Bronchial epithelial cell (primary cell): ENCODE measurements at regions not wholly inside any gene's neighbourhood (a gene's known extent, or its start where the extent isn't known, plus 50 kb on each side); places are given as distances from the start of the nearest gene placed in this dataset.
A peak's percentile ranks its signal among the peaks of the same experiment; 100 is the strongest.

Experiments used
- DNase-seq: peaks from one replicate; pipeline ENCODE4 v3.0.0-alpha.2; 2010; ENCODE audit warnings: low read depth
- FAIRE-seq: peaks from 2 replicates; lab custom pipeline; 2011; peaks lifted over from hg19 to GRCh38; lab: Jason Lieb, UNC
- H3K27me3 ChIP-seq: 2 replicates; pipeline ENCODE4 v1.5.1; 2011; ENCODE audit warnings: low read length; ENCODE audit not compliant: control insufficient read depth, insufficient read depth
- H3K36me3 ChIP-seq: 2 replicates; pipeline ENCODE4 v1.5.1; 2011; ENCODE audit warnings: low read length; ENCODE audit not compliant: control insufficient read depth, insufficient read depth
- H3K4me3 ChIP-seq: 2 replicates; pipeline ENCODE4 v1.5.1; 2011; ENCODE audit warnings: mild to moderate bottlenecking, low read depth, low read length, control low read depth
- CTCF ChIP-seq: IDR thresholded peaks from 2 replicates; pipeline ENCODE4 v1.5.1; 2011; ENCODE audit warnings: mild to moderate bottlenecking, moderate library complexity, low read length, control low read depth, inconsistent platforms; ENCODE audit not compliant: insufficient read depth, severe bottlenecking

GRCh38 chr14:97306133-97306759 is 509.1 kb downstream of the VRK1 start:
- Histone ChIP-seq H3K27me3 (no peaks in the 10 kb centered on the region), H3K4me3 (no peak overlapping the region), H3K36me3 (no peaks in the 10 kb centered on the region)
- no peak for TF ChIP-seq CTCF
- DNase-seq (no peak), FAIRE-seq (no peak)

- DNase-seq = peak; percentile 11
- H3K4me3 ChIP-seq = no peak overlapping the region
- FAIRE-seq = no peak
- no peaks in the 10 kb centered on the region for H3K27me3 ChIP-seq
- H3K36me3 ChIP-seq = no peaks in the 10 kb centered on the region
- TF ChIP-seq CTCF = no peak
Measured at GRCh38 chr14:97306760-97307246, 509.6 kb downstream of the VRK1 start.

- Histone ChIP-seq H3K36me3 (no peaks in the 10 kb centered on the region), H3K4me3 (no peak overlapping the region), H3K27me3 (no peaks in the 10 kb centered on the region)
- DNase-seq (no peak), FAIRE-seq (no peak)
- TF ChIP-seq CTCF = no peak
Measured at GRCh38 chr14:97311411-97311810, 514.2 kb downstream of the VRK1 start.

GRCh38 chr14:97312910-97313309 is 515.7 kb downstream of the VRK1 start:
- Histone ChIP-seq H3K4me3 (no peak overlapping the region), H3K27me3 (no peaks in the 10 kb centered on the region), H3K36me3 (no peaks in the 10 kb centered on the region)
- TF ChIP-seq CTCF = no peak
- FAIRE-seq (no peak), DNase-seq (no peak)

- DNase-seq (peak; percentile 30), FAIRE-seq (no peak)
- H3K36me3 ChIP-seq = no peaks in the 10 kb centered on the region
- TF ChIP-seq CTCF = no peak
- no peaks in the 10 kb centered on the region for H3K27me3 ChIP-seq
- H3K4me3 ChIP-seq = no peak overlapping the region
Measured at GRCh38 chr14:97315790-97316189, 518.6 kb downstream of the VRK1 start.

- no peak for TF ChIP-seq CTCF
- Histone ChIP-seq H3K36me3 (no peaks in the 10 kb centered on the region), H3K4me3 (no peak overlapping the region), H3K27me3 (no peaks in the 10 kb centered on the region)
- DNase-seq (no peak), FAIRE-seq (no peak)
Measured at GRCh38 chr14:97318380-97318779, 521.2 kb downstream of the VRK1 start.
